OCI-LY3 (cell line): ENCODE measurements at regions not wholly inside any gene's neighbourhood (a gene's known extent, or its start where the extent isn't known, plus 50 kb on each side); places are given as distances from the start of the nearest gene placed in this dataset.
"Not testable (repeated sequence)": the region's sequence is repeated elsewhere in the genome, so short reads cannot be mapped to it uniquely, and the experiment has no call there.

Source experiments
- H2AFZ ChIP-seq: fragments of 200-600, 300-600 bp; shearing (Covaris generic); 2 replicates; pipeline ENCODE4 v1.6.0; 2014; ENCODE audit warnings: antibody characterized with exemption, low read depth, low read length
- H3K27ac ChIP-seq: fragments of 200-600, 300-600 bp; sonication (generic); 2 replicates; pipeline ENCODE4 v1.5.1; 2014; ENCODE audit warnings: mild to moderate bottlenecking, low read length, moderate library complexity, mixed read lengths
- H3K27me3 ChIP-seq: fragments of 200-600, 300-600 bp; sonication (generic); 2 replicates; pipeline ENCODE4 v1.6.1; 2014; ENCODE audit warnings: low read depth, low read length, mixed read lengths
- H3K36me3 ChIP-seq: fragments of 200-600, 300-600 bp; sonication (generic); replicated peaks from 2 replicates; pipeline ENCODE3; 2014; ENCODE audit warnings: low read depth, low read length, mixed read lengths
- H3K4me1 ChIP-seq: fragments of 300-600, 200-600 bp; sonication (generic); 2 replicates; pipeline ENCODE4 v1.6.1; 2014; ENCODE audit warnings: low read length, mixed read lengths
- H3K4me2 ChIP-seq: fragments of 200-600, 300-600 bp; sonication (generic); 2 replicates; pipeline ENCODE4 v1.6.1; 2014; ENCODE audit warnings: low read length, mixed read lengths
- H3K4me3 ChIP-seq: fragments of 300-600, 200-600 bp; sonication (generic); 2 replicates; pipeline ENCODE4 v1.5.1; 2014; ENCODE audit warnings: antibody characterized with exemption, mild to moderate bottlenecking, low read length, moderate library complexity
- H3K79me2 ChIP-seq: fragments of 300-600, 200-600 bp; shearing (Covaris generic); 2 replicates; pipeline ENCODE4 v1.6.1; 2014; ENCODE audit warnings: mild to moderate bottlenecking, low read length, mixed read lengths
- H3K9ac ChIP-seq: fragments of 300-600, 200-600 bp; shearing (Covaris generic); 2 replicates; pipeline ENCODE4 v1.6.0; 2014; ENCODE audit warnings: mild to moderate bottlenecking, low read length, moderate library complexity
- H3K9me3 ChIP-seq: fragments of 200-600, 300-600 bp; shearing (Covaris generic); 2 replicates; pipeline ENCODE4 v1.6.1; 2014; ENCODE audit warnings: low read length, mixed read lengths; ENCODE audit not compliant: insufficient read depth
- H4K20me1 ChIP-seq: fragments of 200-600, 300-600 bp; sonication (generic); 2 replicates; pipeline ENCODE4 v1.6.1; 2016; ENCODE audit warnings: low read length, mixed read lengths; ENCODE audit not compliant: insufficient read depth
- EZH2phosphoT487 ChIP-seq: fragments of 200-600 bp; shearing (Covaris generic); IDR thresholded peaks from 2 replicates; pipeline ENCODE4 v1.6.1; 2018; ENCODE audit warnings: antibody characterized with exemption, mixed run types, low read depth
- TF ChIP-seq, protein P1 (sequence below): fragments of 200-600, 300-600 bp; sonication (generic); IDR thresholded peaks from 2 replicates; pipeline ENCODE4 v1.5.1; 2014; ENCODE audit warnings: antibody characterized with exemption, low read length, low read depth

- H3K27me3 ChIP-seq, result no peaks in the 10 kb centered on the region
These were observed 171.7 kb downstream of the TLE3 start for GRCh38 chr15:69926006-69926405.

GRCh38 chr15:69926721-69927120, 171.0 kb downstream of the TLE3 start:
- Histone ChIP-seq H3K9me3 (peaks cover 23% of the 10 kb centered on the region; the same call in 1 of the 2 replicates), H3K4me1 (peaks cover 16% of the 10 kb centered on the region), H3K4me3 (no peak overlapping the region), H3K36me3 (peaks cover 11% of the 10 kb centered on the region), H2AFZ (no peak overlapping the region), H3K79me2 (no peaks in the 10 kb centered on the region), H3K27me3 (no peaks in the 10 kb centered on the region), H3K9ac (no peak overlapping the region), H3K4me2 (no peak overlapping the region), H4K20me1 (no peaks in the 10 kb centered on the region), H3K27ac (no peak overlapping the region)
- TF ChIP-seq EZH2phosphoT487, result no peak
- TF ChIP-seq, protein P1, sequence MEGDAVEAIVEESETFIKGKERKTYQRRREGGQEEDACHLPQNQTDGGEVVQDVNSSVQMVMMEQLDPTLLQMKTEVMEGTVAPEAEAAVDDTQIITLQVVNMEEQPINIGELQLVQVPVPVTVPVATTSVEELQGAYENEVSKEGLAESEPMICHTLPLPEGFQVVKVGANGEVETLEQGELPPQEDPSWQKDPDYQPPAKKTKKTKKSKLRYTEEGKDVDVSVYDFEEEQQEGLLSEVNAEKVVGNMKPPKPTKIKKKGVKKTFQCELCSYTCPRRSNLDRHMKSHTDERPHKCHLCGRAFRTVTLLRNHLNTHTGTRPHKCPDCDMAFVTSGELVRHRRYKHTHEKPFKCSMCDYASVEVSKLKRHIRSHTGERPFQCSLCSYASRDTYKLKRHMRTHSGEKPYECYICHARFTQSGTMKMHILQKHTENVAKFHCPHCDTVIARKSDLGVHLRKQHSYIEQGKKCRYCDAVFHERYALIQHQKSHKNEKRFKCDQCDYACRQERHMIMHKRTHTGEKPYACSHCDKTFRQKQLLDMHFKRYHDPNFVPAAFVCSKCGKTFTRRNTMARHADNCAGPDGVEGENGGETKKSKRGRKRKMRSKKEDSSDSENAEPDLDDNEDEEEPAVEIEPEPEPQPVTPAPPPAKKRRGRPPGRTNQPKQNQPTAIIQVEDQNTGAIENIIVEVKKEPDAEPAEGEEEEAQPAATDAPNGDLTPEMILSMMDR, result no peak

More at GRCh38 chr15:69926006-69926405, 171.7 kb downstream of the TLE3 start:
- Histone ChIP-seq H4K20me1 (no peaks in the 10 kb centered on the region), H3K27ac (no peak overlapping the region), H3K9ac (no peak overlapping the region), H3K36me3 (peaks cover 13% of the 10 kb centered on the region), H3K9me3 (peaks cover 30% of the 10 kb centered on the region; the same call in 1 of the 2 replicates), H2AFZ (no peak overlapping the region), H3K79me2 (no peaks in the 10 kb centered on the region), H3K4me3 (no peak overlapping the region), H3K4me1 (peaks cover 23% of the 10 kb centered on the region), H3K4me2 (no peak overlapping the region)
- no peak for TF ChIP-seq EZH2phosphoT487
- TF ChIP-seq, protein P1, result no peak

- H3K79me2 ChIP-seq, H4K20me1 ChIP-seq, H3K27ac ChIP-seq, H3K4me1 ChIP-seq, H3K4me2 ChIP-seq, H2AFZ ChIP-seq, H3K9ac ChIP-seq, H3K4me3 ChIP-seq, H3K36me3 ChIP-seq: not testable (repeated sequence)
- H3K9me3 ChIP-seq, result peaks cover 14% of the 10 kb centered on the region; the same call in 1 of the 2 replicates
- H3K27me3 ChIP-seq, result peaks cover 19% of the 10 kb centered on the region
These were observed 168.8 kb downstream of the TLE3 start for GRCh38 chr15:69928890-69929289.

DNA sequence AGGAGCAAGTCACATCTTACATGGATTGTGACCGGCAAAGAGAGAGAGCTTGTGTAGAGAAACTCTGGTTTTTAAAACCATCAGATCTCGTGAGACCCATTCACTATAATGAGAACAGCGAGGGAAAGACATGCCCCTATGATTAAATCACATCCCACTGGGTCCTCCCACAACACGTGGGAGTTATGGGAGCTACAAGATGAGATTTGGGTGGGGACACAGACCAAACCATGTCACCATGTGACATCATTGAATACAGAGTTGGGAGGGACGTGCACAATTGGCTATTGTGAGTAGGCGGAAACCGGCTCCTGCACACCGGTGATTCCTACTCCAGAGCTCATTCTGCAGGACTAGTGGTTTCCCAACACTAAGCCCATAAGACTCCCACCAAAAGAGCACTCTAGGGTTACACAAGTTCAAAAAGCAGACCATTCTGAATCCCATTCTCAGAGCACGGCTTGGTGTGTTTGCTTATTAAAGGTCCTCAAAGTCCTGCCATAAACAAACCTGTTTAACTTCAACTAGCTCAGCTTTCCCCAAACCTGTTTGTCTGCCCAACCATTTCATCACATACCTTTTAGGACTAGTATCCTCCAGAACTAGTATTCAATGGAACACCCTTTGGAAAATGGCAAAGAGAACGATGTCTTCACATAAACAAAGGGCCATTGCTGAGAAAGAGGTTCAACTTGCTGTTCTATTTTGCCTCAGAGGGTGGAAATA, 167.6 kb downstream of the TLE3 start:
- no peak overlapping the region for H3K4me2 ChIP-seq
- H3K9ac ChIP-seq, result no peak overlapping the region
- H3K9me3 ChIP-seq, result peaks cover 3% of the 10 kb centered on the region; the same call in 1 of the 2 replicates
- H3K27me3 ChIP-seq, result peaks cover 31% of the 10 kb centered on the region
- H3K79me2 ChIP-seq, result no peaks in the 10 kb centered on the region
- no peaks in the 10 kb centered on the region for H3K36me3 ChIP-seq
- no peak overlapping the region for H2AFZ ChIP-seq
- H3K4me3 ChIP-seq, result no peak overlapping the region
- TF ChIP-seq, protein P1, result no peak
- no peak for TF ChIP-seq EZH2phosphoT487
- H3K4me1 ChIP-seq, result no peaks in the 10 kb centered on the region
- no peak overlapping the region for H3K27ac ChIP-seq
- H4K20me1 ChIP-seq, result no peaks in the 10 kb centered on the region
